Stimulated activated CD4-positive, alpha-beta T cell treated with anti-CD3 and anti-CD28 coated beads, TNF-alpha, amount 100 ng/mL, for 1 hour (primary cell): ENCODE measurements at regions not wholly inside any gene's neighbourhood (a gene's known extent, or its start where the extent isn't known, plus 50 kb on each side); places are given as distances from the start of the nearest gene placed in this dataset.
"Not testable (repeated sequence)": the region's sequence is repeated elsewhere in the genome, so short reads cannot be mapped to it uniquely, and the experiment has no call there.

Experiments
- DNase-seq, 3 donors: peaks; one replicate each; pipeline ENCODE4 v3.0.0-alpha.2; 2020; ENCODE audit warnings: low read depth in 3 of 3, low spot score in 1 of 3

- DNase-seq, result no peak
These were observed 139.2 kb upstream of the IRS4 start for GRCh38 chrX:108875548-108875947.

GRCh38 chrX:108843039-108843438, 106.7 kb upstream of the IRS4 start:
- not testable (repeated sequence) for DNase-seq

GRCh38 chrX:108833993-108834392, 97.6 kb upstream of the IRS4 start:
- no peak for DNase-seq

GRCh38 chrX:108811891-108812290, 75.5 kb upstream of the IRS4 start:
- DNase-seq, result no peak

GRCh38 chrX:108795240-108795639, 58.9 kb upstream of the IRS4 start:
- DNase-seq, result no peak
